GM12878 (cell line): ENCODE measurements at regions not wholly inside any gene's neighbourhood (a gene's known extent, or its start where the extent isn't known, plus 50 kb on each side); places are given as distances from the start of the nearest gene placed in this dataset.

Experiments used
- ATAC-seq: fragments of 200-7000 bp; cut with Tn5 transposase; 3 replicates; pipeline ENCODE4 v1.9.1; 2020; ENCODE audit warnings: mild to moderate bottlenecking, moderate library complexity
- BruUV-seq: library from RNA; stranded (reverse); fragments of 400-500 nt; replicated peaks from 2 replicates; lab custom pipeline; 2021; lab: Mats Ljungman, UMichigan
- CTCF ChIA-PET: fragments of 300-600 bp; sonication (Branson Sonifier 250); formaldehyde crosslinking; extraction: SDS; loops from one replicate; lab custom pipeline; 2021; ENCODE audit warnings: inconsistent platforms; lab: Yijun Ruan, JAX
- POLR2A ChIA-PET: fragments of 350-600 bp; formaldehyde crosslinking; extraction: SDS; loops from one replicate; lab custom pipeline; 2021; ENCODE audit warnings: inconsistent platforms; lab: Charles Lee
- RAD21 ChIA-PET: fragments of 300-600 bp; sonication (Branson Sonifier 250); formaldehyde crosslinking; loops from one replicate; lab custom pipeline; 2023; ENCODE audit warnings: antibody characterized with exemption; ENCODE audit not compliant: unreplicated experiment; lab: Charles Lee
- SMC1A ChIA-PET: fragments of 300-600 bp; sonication (Branson Sonifier 250); formaldehyde crosslinking; loops from one replicate; lab custom pipeline; 2023; ENCODE audit not compliant: unreplicated experiment, uncharacterized antibody; lab: Charles Lee
- DNase-seq: peaks from one replicate; pipeline ENCODE4 v3.0.0-alpha.2; 2011; ENCODE audit warnings: low read depth, low spot score
- FAIRE-seq: peaks from 3 replicates; lab custom pipeline; 2011; peaks lifted over from hg19 to GRCh38; lab: Jason Lieb, UNC
- H2AFZ ChIP-seq: 2 replicates; pipeline ENCODE4 v1.6.0; 2011; ENCODE audit warnings: low read depth, low read length, control low read depth; ENCODE audit not compliant: control insufficient read depth
- H3K27ac ChIP-seq: 2 replicates; pipeline ENCODE4 v1.5.1; 2011; ENCODE audit warnings: control low read depth; ENCODE audit not compliant: control insufficient read depth, insufficient read depth
- H3K27me3 ChIP-seq, 2 experiments: replicated peaks in 1 of 2; 2 replicates each; pipeline versions ENCODE4 v1.6.0 to v1.6.1; 2011; ENCODE audit warnings: low read length in 1 of 2; ENCODE audit not compliant: control insufficient read depth in 2 of 2, insufficient read depth in 2 of 2
- H3K36me3 ChIP-seq, 2 experiments: 2 replicates each; pipeline ENCODE4 v1.5.1; 2011; ENCODE audit warnings: low read length in 1 of 2; ENCODE audit not compliant: control insufficient read depth in 2 of 2, insufficient read depth in 2 of 2
- H3K4me1 ChIP-seq: 2 replicates; pipeline ENCODE4 v1.6.1; 2011; ENCODE audit warnings: mild to moderate bottlenecking, low read length, moderate library complexity, mixed read lengths; ENCODE audit not compliant: control insufficient read depth, insufficient read depth
- H3K4me2 ChIP-seq: 2 replicates; pipeline ENCODE4 v1.6.0; 2011; ENCODE audit warnings: control low read depth; ENCODE audit not compliant: control insufficient read depth, insufficient read depth
- H3K4me3 ChIP-seq: fragments of 200-600 bp; sonication (generic); 2 replicates; pipeline ENCODE4 v1.5.1; 2016
- H3K79me2 ChIP-seq: 2 replicates; pipeline ENCODE4 v1.6.0; 2011; ENCODE audit warnings: low read length; ENCODE audit not compliant: control insufficient read depth, insufficient read depth
- H3K9ac ChIP-seq: 2 replicates; pipeline ENCODE4 v1.8.0; 2011; ENCODE audit warnings: low read length, control low read depth, mixed read lengths; ENCODE audit not compliant: control insufficient read depth, insufficient read depth
- H3K9me3 ChIP-seq: replicated peaks from 3 replicates; pipeline ENCODE4 v1.5.1; 2011; ENCODE audit warnings: mild to moderate bottlenecking, low read length; ENCODE audit not compliant: control insufficient read depth, insufficient read depth
- H4K20me1 ChIP-seq: 2 replicates; pipeline ENCODE4 v1.6.0; 2011; ENCODE audit not compliant: control insufficient read depth, insufficient read depth
- BACH1 ChIP-seq: fragments of 450-650 bp; IDR thresholded peaks from 2 replicates; pipeline ENCODE4 v1.6.1; 2017; ENCODE audit warnings: mild to moderate bottlenecking, borderline replicate concordance
- EGR1 ChIP-seq, 2 experiments: IDR thresholded peaks; 1 replicate in 1 of 2; 2 replicates in 1 of 2; pipeline ENCODE4 v1.6.1; 2011 to 2012; ENCODE audit warnings: low read depth in 2 of 2, low read length in 2 of 2, borderline replicate concordance in 1 of 2, mild to moderate bottlenecking in 1 of 2, moderate library complexity in 1 of 2
- IKZF2 ChIP-seq, 2 experiments: fragments of 450-650 bp; IDR thresholded peaks; 2 replicates each; pipeline ENCODE4 v1.6.1; 2017; ENCODE audit warnings: mild to moderate bottlenecking in 2 of 2, moderate library complexity in 2 of 2
- IRF3 ChIP-seq: fragments of 450-650 bp; IDR thresholded peaks from 2 replicates; pipeline ENCODE4 v1.6.1; 2014; ENCODE audit warnings: mild to moderate bottlenecking
- IRF4 ChIP-seq: IDR thresholded peaks from 2 replicates; pipeline ENCODE4 v1.6.1; 2011; ENCODE audit warnings: low read depth, low read length
- NFYB ChIP-seq: IDR thresholded peaks from 2 replicates; pipeline ENCODE4 v1.6.1; 2011; ENCODE audit warnings: low read depth, mild to moderate bottlenecking, low read length, improper control_type of control experiment, moderate library complexity; ENCODE audit not compliant: insufficient read depth
- PAX8 ChIP-seq: fragments of 450-650 bp; IDR thresholded peaks from 2 replicates; pipeline ENCODE4 v1.6.1; 2017; ENCODE audit warnings: mild to moderate bottlenecking, moderate library complexity
- POLR2AphosphoS5 ChIP-seq: IDR thresholded peaks from 2 replicates; pipeline ENCODE4 v1.6.1; 2011; ENCODE audit warnings: mild to moderate bottlenecking, low read length, inconsistent platforms
- SMAD5 ChIP-seq: IDR thresholded peaks from 2 replicates; pipeline ENCODE4 v1.6.1; 2016; ENCODE audit warnings: antibody characterized with exemption, low read depth
- TBL1XR1 ChIP-seq: IDR thresholded peaks from 2 replicates; pipeline ENCODE4 v1.6.1; 2012; ENCODE audit warnings: low read depth, low read length, improper control_type of control experiment
- TCF3 ChIP-seq: IDR thresholded peaks from 2 replicates; pipeline ENCODE4 v1.6.1; 2012; ENCODE audit warnings: low read depth, mild to moderate bottlenecking, low read length, borderline replicate concordance; ENCODE audit not compliant: insufficient read depth
- ZNF384 ChIP-seq: IDR thresholded peaks from 2 replicates; pipeline ENCODE4 v1.6.1; 2012; ENCODE audit warnings: low read depth, mild to moderate bottlenecking, low read length, improper control_type of control experiment, borderline replicate concordance
- WGBS: methylation state at CpG from one replicate; pipeline ENCODE4 v1.1.6; 2016; ENCODE audit warnings: low lambda C conversion rate; ENCODE audit not compliant: insufficient replicate concordance, insufficient coverage; ENCODE audit errors: missing lambda C conversion rate; 5-methylcytosine and 5-hydroxymethylcytosine counted together
- in situ Hi-C: fragments of 300-500 bp; cut with MboI; formaldehyde crosslinking; loops from 9 replicates; pipeline ENCODE4 v1.14.3; 2018; ENCODE audit warnings: mixed read lengths
- intact Hi-C: fragments of 100-400 bp; cut with micrococcal nuclease; formaldehyde crosslinking; loops from one replicate; pipeline ENCODE4 v1.14.2; 2022; ENCODE audit not compliant: unreplicated experiment
- TF ChIP-seq, protein P1 (sequence below): IDR thresholded peaks from 2 replicates; pipeline ENCODE4 v1.6.1; 2012; ENCODE audit warnings: low read depth, low read length, improper control_type of control experiment
- TF ChIP-seq, protein P2 (sequence below): fragments of 450-650 bp; formaldehyde crosslinking; IDR thresholded peaks from 2 replicates; pipeline ENCODE4 v1.5.0; 2022; ENCODE audit warnings: mild to moderate bottlenecking, missing genetic modification characterization

DNA sequence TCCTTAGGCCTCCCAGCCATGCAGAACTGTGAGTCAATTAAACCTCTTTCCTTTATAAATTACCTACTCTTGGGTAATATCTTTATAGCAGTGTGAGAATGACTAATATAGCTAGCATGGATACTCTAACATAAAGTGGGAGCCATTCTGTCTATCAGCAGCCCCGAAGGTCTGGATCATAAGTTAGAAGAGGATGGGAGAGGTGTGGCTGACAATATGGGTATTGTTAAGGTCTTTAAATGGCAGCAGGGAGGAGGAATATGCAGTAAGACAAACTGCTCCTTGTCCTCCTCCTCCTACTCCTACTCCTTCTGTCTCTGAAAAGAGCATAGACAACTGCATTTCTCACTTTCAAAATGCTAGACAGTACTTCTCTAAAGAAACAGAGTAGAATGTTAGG, 214.0 kb upstream of the C1orf87 start:
- Histone ChIP-seq H3K27ac (no peak overlapping the region), H3K4me2 (no peak overlapping the region), H3K9me3 (no peaks in the 10 kb centered on the region), H3K79me2 (no peaks in the 10 kb centered on the region), H3K36me3 (no peaks in the 10 kb centered on the region), H3K4me3 (no peak overlapping the region), H2AFZ (no peak overlapping the region), H3K9ac (no peak overlapping the region), H3K4me1 (no peaks in the 10 kb centered on the region), H4K20me1 (no peaks in the 10 kb centered on the region), H3K27me3 (no peaks in the 10 kb centered on the region)
- no peak for TF ChIP-seq IRF3
- TF ChIP-seq IRF4: no peak
- no peak for TF ChIP-seq ZNF384
- TF ChIP-seq PAX8: no peak
- no peak for TF ChIP-seq IKZF2 (IDR thresholded peaks at IDR 0.05)
- TF ChIP-seq TCF3: no peak
- TF ChIP-seq EGR1 (IDR thresholded peaks at IDR 0.05; ENCODE audit: borderline replicate concordance in 1 of 2, low read depth in 2 of 2, low read length in 2 of 2): no peak
- TF ChIP-seq TBL1XR1: no peak
- TF ChIP-seq, protein P1, sequence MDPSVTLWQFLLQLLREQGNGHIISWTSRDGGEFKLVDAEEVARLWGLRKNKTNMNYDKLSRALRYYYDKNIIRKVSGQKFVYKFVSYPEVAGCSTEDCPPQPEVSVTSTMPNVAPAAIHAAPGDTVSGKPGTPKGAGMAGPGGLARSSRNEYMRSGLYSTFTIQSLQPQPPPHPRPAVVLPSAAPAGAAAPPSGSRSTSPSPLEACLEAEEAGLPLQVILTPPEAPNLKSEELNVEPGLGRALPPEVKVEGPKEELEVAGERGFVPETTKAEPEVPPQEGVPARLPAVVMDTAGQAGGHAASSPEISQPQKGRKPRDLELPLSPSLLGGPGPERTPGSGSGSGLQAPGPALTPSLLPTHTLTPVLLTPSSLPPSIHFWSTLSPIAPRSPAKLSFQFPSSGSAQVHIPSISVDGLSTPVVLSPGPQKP: no peak
- TF ChIP-seq NFYB: no peak
- no peak for TF ChIP-seq POLR2AphosphoS5
- TF ChIP-seq, protein P2, sequence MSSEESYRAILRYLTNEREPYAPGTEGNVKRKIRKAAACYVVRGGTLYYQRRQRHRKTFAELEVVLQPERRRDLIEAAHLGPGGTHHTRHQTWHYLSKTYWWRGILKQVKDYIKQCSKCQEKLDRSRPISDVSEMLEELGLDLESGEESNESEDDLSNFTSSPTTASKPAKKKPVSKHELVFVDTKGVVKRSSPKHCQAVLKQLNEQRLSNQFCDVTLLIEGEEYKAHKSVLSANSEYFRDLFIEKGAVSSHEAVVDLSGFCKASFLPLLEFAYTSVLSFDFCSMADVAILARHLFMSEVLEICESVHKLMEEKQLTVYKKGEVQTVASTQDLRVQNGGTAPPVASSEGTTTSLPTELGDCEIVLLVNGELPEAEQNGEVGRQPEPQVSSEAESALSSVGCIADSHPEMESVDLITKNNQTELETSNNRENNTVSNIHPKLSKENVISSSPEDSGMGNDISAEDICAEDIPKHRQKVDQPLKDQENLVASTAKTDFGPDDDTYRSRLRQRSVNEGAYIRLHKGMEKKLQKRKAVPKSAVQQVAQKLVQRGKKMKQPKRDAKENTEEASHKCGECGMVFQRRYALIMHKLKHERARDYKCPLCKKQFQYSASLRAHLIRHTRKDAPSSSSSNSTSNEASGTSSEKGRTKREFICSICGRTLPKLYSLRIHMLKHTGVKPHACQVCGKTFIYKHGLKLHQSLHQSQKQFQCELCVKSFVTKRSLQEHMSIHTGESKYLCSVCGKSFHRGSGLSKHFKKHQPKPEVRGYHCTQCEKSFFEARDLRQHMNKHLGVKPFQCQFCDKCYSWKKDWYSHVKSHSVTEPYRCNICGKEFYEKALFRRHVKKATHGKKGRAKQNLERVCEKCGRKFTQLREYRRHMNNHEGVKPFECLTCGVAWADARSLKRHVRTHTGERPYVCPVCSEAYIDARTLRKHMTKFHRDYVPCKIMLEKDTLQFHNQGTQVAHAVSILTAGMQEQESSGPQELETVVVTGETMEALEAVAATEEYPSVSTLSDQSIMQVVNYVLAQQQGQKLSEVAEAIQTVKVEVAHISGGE (CRISPR knock-in tag): no peak
- no peak for TF ChIP-seq BACH1
- TF ChIP-seq SMAD5: no peak
- RAD21 ChIA-PET: no interaction called here
- SMC1A ChIA-PET: no interaction called here
- CTCF ChIA-PET: no interaction called here
- in situ Hi-C loops: loop anchor here (10.0 kb wide), 1 partner anchor 477 kb away; no protein-coding TSS in a partner anchor
- 60% methylated on average over 1 of the region's 1 CpG for WGBS
- ATAC-seq: no peak
- intact Hi-C loops: loop anchor here (10.0 kb wide), 1 partner anchor 757 kb away; no protein-coding TSS in a partner anchor
- POLR2A ChIA-PET: no interaction called here
- no peak for FAIRE-seq
- no TSS peak for BruUV-seq
- DNase-seq: no peak
